HFFc6 (cell line): ENCODE measurements at regions not wholly inside any gene's neighbourhood (a gene's known extent, or its start where the extent isn't known, plus 50 kb on each side); places are given as distances from the start of the nearest gene placed in this dataset.

Source experiments
- DNase-seq: peaks from one replicate; pipeline ENCODE4 v3.0.0-alpha.2; 2018
- H3K27ac Mint-ChIP-seq: 2 replicates; pipeline ENCODE4 v1.8.0; 2020; ENCODE audit warnings: mild to moderate bottlenecking, mixed read lengths
- H3K27me3 Mint-ChIP-seq: 2 replicates; pipeline ENCODE4 v1.8.0; 2021; ENCODE audit warnings: mild to moderate bottlenecking, moderate library complexity, mixed read lengths; ENCODE audit not compliant: insufficient read depth
- H3K36me3 Mint-ChIP-seq: 2 replicates; pipeline ENCODE4 v1.8.0; 2021; ENCODE audit warnings: low read depth, mixed read lengths
- H3K4me1 Mint-ChIP-seq: 2 replicates; pipeline ENCODE4 v1.8.0; 2020; ENCODE audit warnings: low read depth, mixed read lengths
- H3K4me3 Mint-ChIP-seq: 2 replicates; pipeline ENCODE4 v1.8.0; 2020; ENCODE audit warnings: mild to moderate bottlenecking, moderate library complexity, mixed read lengths
- H3K9me3 Mint-ChIP-seq: 2 replicates; pipeline ENCODE4 v1.8.0; 2020; ENCODE audit warnings: mild to moderate bottlenecking, mixed read lengths
- CTCF ChIP-seq: fragments of 200-600 bp; sonication (generic); IDR thresholded peaks from 2 replicates; pipeline ENCODE4 v1.5.0; 2021; ENCODE audit warnings: antibody characterized with exemption, mild to moderate bottlenecking

GRCh38 chr3:8198605-8199004, 303.0 kb upstream of the LMCD1 start:
- Mint-ChIP-seq H3K27me3 (no peaks in the 10 kb centered on the region), H3K9me3 (peaks cover 15% of the 10 kb centered on the region; the same call in 1 of the 2 replicates), H3K36me3 (no peaks in the 10 kb centered on the region), H3K4me1 (no peaks in the 10 kb centered on the region), H3K4me3 (no peak overlapping the region), H3K27ac (no peak overlapping the region)
- TF ChIP-seq CTCF, result no peak
- DNase-seq, result no peak

- Mint-ChIP-seq H3K9me3 (peaks cover 13% of the 10 kb centered on the region; the same call in 1 of the 2 replicates), H3K4me1 (no peaks in the 10 kb centered on the region), H3K4me3 (no peak overlapping the region), H3K27ac (no peak overlapping the region), H3K36me3 (no peaks in the 10 kb centered on the region), H3K27me3 (no peaks in the 10 kb centered on the region)
- no peak for TF ChIP-seq CTCF
- DNase-seq, result no peak
These were observed 300.6 kb upstream of the LMCD1 start for GRCh38 chr3:8200996-8201395.

GRCh38 chr3:8201886-8202285, 299.7 kb upstream of the LMCD1 start:
- Mint-ChIP-seq H3K27ac (no peak overlapping the region), H3K4me1 (no peaks in the 10 kb centered on the region), H3K36me3 (no peaks in the 10 kb centered on the region), H3K4me3 (no peak overlapping the region), H3K9me3 (peaks cover 11% of the 10 kb centered on the region; the same call in 1 of the 2 replicates), H3K27me3 (no peaks in the 10 kb centered on the region)
- TF ChIP-seq CTCF, result no peak
- no peak for DNase-seq

- no peaks in the 10 kb centered on the region for H3K27me3 Mint-ChIP-seq
- H3K36me3 Mint-ChIP-seq, result no peaks in the 10 kb centered on the region
- TF ChIP-seq CTCF, result no peak
- no peak overlapping the region for H3K27ac Mint-ChIP-seq
- DNase-seq, result no peak
- H3K4me3 Mint-ChIP-seq, result no peak overlapping the region
- H3K9me3 Mint-ChIP-seq, result peaks cover 4% of the 10 kb centered on the region; the same call in 1 of the 2 replicates
- no peaks in the 10 kb centered on the region for H3K4me1 Mint-ChIP-seq
These were observed 297.3 kb upstream of the LMCD1 start for GRCh38 chr3:8204331-8204730.

- no peaks in the 10 kb centered on the region for H3K36me3 Mint-ChIP-seq
- H3K27ac Mint-ChIP-seq, result no peak overlapping the region
- H3K27me3 Mint-ChIP-seq, result no peaks in the 10 kb centered on the region
- no peak for TF ChIP-seq CTCF
- peaks cover 4% of the 10 kb centered on the region; the same call in 1 of the 2 replicates for H3K9me3 Mint-ChIP-seq
- no peak for DNase-seq
- H3K4me1 Mint-ChIP-seq, result no peaks in the 10 kb centered on the region
- no peak overlapping the region for H3K4me3 Mint-ChIP-seq
These were observed 296.6 kb upstream of the LMCD1 start for GRCh38 chr3:8204853-8205650.
